Stomach smooth muscle (tissue), 2 donors: ENCODE measurements at regions not wholly inside any gene's neighbourhood (a gene's known extent, or its start where the extent isn't known, plus 50 kb on each side); places are given as distances from the start of the nearest gene placed in this dataset.

Experiments
- H3K27ac ChIP-seq: one replicate; pipeline ENCODE4 v1.7.0; 2013; ENCODE audit warnings: mild to moderate bottlenecking, low read length, inconsistent platforms
- H3K27me3 ChIP-seq, 2 donors: one replicate each; pipeline ENCODE4 v1.7.0; 2013; ENCODE audit warnings: low read length in 2 of 2; ENCODE audit not compliant: insufficient read depth in 2 of 2, control insufficient read depth in 1 of 2
- H3K36me3 ChIP-seq, 2 donors: one replicate each; pipeline ENCODE4 v1.7.0; 2013; ENCODE audit warnings: low read length in 2 of 2; ENCODE audit not compliant: control insufficient read depth in 2 of 2, insufficient read depth in 2 of 2
- H3K4me1 ChIP-seq: one replicate; pipeline ENCODE4 v1.7.0; 2013; ENCODE audit warnings: low read length; ENCODE audit not compliant: control insufficient read depth, insufficient read depth
- H3K4me3 ChIP-seq, 2 donors: one replicate each; pipeline ENCODE4 v1.7.0; 2013; ENCODE audit warnings: low read length in 2 of 2
- H3K9ac ChIP-seq, 2 donors: one replicate each; pipeline ENCODE4 v1.7.0; 2013; ENCODE audit warnings: low read length in 2 of 2, mild to moderate bottlenecking in 1 of 2
- H3K9me3 ChIP-seq, 2 donors: one replicate each; pipeline ENCODE4 v1.7.0; 2013; ENCODE audit warnings: low read length in 2 of 2; ENCODE audit not compliant: control insufficient read depth in 2 of 2
- donor health status: healthy.
- donor health status: Pancreatic carcinoma.

DNA sequence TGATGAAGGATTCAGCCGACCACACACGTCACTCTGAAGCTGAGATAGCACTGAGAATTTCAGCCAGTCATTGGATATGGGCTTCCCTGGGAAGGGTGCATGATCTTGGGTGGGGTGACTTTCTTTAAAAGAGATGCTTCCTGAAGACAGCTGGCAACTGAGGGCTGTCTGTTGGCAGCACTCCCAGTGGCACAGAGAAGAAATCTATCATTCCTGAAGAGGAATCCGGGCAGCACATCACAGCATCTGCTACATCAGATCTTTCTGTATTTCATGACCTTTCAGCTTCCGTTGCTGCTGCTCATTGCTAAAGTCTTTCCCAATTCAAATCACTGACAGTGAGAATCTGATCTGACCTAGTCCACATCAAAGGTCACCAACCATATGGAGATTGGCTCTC lies 193.8 kb upstream of the RBPJ start:
- no peak overlapping the region for H3K27ac ChIP-seq
- no peak overlapping the region for H3K9ac ChIP-seq
- H3K27me3 ChIP-seq, result no peaks in the 10 kb centered on the region
- H3K4me3 ChIP-seq, result no peak overlapping the region
- H3K9me3 ChIP-seq, result no peaks in the 10 kb centered on the region
- H3K4me1 ChIP-seq, result no peaks in the 10 kb centered on the region
- H3K36me3 ChIP-seq, result no peaks in the 10 kb centered on the region

DNA sequence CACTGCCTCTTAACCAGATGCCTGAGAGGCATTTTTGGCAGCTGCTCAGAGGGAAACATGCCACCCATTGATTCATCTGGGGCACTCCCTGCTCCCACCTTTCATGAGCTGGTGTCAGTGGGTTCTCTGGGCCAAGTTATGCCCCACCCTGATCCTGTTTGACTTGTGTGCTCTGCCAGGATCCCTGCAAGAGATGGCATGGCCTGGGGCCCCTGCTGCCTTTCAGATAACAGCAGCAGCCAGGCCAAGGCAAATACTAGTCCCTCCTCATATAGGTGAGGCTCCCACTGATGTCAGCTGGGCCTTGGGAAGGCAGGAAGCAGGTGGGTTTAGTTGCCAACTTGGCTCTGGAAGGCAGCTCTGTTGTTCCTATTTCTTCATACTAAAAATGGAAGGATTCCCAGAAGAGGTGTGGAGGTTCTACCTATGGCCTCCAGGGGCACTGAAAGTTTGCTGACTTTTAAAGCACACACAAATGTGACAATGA lies 192.9 kb upstream of the RBPJ start:
- H3K27ac ChIP-seq, result no peak overlapping the region
- no peaks in the 10 kb centered on the region for H3K36me3 ChIP-seq
- no peaks in the 10 kb centered on the region for H3K27me3 ChIP-seq
- H3K4me1 ChIP-seq, result no peaks in the 10 kb centered on the region
- no peaks in the 10 kb centered on the region for H3K9me3 ChIP-seq
- no peak overlapping the region for H3K9ac ChIP-seq
- no peak overlapping the region for H3K4me3 ChIP-seq

DNA sequence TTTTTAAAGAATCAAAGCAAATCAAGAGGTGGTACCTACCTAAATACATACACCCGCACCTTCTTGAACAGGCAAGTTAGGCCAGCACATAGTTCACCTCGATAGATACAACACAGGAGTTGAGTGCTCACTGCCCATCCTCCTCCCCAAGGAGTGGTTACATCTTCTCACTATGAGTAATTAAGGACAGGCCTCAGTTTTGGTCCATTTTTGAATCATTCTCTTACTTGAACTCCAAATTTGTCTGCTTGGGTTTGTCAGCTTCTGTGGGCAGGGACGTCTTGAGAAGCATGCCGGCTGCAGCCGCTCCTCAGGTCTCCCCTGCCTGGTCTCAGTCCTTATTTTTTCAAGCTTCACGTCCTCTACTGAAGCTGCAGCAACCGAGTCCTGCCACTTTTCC lies 190.6 kb upstream of the RBPJ start:
- H3K27ac ChIP-seq, result no peak overlapping the region
- no peaks in the 10 kb centered on the region for H3K9me3 ChIP-seq
- H3K36me3 ChIP-seq, result no peaks in the 10 kb centered on the region
- H3K4me3 ChIP-seq, result no peak overlapping the region
- H3K4me1 ChIP-seq, result no peaks in the 10 kb centered on the region
- H3K27me3 ChIP-seq, result no peaks in the 10 kb centered on the region
- no peak overlapping the region for H3K9ac ChIP-seq

DNA sequence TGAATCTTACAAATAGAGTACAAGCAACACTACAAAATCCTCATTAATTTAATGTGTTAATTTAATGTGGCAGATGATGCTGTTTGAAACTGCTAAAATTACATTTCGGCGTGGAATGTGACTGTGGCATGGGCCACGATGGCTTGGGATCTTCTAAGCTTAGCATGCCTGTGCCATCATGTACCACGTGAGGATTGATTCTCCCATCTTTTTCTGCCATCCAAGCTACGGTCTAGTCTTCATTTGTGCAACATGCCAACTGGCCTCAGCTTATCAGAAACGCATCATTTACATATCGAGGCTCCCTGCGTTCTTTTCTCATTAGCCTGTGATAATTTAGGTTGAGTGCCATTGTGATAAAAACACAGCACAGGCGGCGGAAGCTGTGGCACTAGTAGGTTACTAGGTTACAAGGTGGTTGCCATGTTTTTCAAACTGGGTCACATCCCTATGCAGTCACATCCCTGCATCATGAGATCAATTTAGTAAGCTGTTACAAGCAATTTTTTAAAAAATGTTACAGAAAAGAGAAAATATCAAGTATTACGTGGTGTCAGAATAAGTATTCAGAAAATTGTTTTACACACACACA lies 189.9 kb upstream of the RBPJ start:
- Histone ChIP-seq H3K4me3 (no peak overlapping the region), H3K4me1 (no peaks in the 10 kb centered on the region), H3K27ac (no peak overlapping the region), H3K36me3 (no peaks in the 10 kb centered on the region), H3K9ac (no peak overlapping the region), H3K9me3 (no peaks in the 10 kb centered on the region), H3K27me3 (no peaks in the 10 kb centered on the region)

DNA sequence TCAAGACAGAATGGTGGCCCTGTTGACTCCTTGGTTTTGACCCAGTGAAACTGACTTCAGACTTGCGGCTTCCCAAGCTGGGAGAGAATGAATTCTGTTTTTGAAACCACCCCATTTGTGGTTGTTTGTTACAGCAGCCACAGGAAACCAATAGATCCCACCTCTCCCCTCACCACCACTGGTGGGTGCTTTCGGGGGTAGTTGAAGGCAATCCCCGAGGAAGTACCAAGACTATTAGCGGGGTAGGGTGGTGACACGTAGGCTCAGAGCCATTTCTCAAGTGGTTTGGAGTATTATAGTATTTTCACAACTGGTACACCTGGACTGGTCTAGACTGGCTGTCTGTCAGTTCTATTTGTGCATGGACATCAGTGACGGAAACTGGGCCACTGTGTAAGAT lies 189.1 kb upstream of the RBPJ start:
- Histone ChIP-seq H3K36me3 (no peaks in the 10 kb centered on the region), H3K27me3 (no peaks in the 10 kb centered on the region), H3K9me3 (no peaks in the 10 kb centered on the region), H3K9ac (no peak overlapping the region), H3K4me1 (no peaks in the 10 kb centered on the region), H3K4me3 (no peak overlapping the region), H3K27ac (no peak overlapping the region)

DNA sequence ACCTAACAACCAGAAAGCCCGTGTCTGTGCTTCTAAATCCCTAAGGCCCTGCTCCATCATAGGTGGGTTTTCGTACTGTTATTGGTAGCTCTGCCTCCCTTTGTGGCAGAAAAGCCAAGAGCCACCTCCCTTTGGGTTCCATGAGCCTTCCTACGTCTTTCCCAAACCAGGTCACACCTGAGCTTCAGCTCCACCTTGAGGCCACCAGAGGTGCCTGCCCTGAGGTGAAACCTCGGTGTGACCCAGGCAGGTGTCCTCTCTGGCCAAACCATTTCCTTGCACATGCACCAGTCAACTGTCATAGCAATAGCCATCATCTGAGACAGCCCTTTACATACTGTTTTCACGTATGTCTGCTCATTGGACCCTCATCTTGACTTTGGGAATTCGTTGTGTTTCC lies 188.0 kb upstream of the RBPJ start:
- Histone ChIP-seq H3K4me3 (no peak overlapping the region), H3K36me3 (no peaks in the 10 kb centered on the region), H3K9ac (no peak overlapping the region), H3K27me3 (no peaks in the 10 kb centered on the region), H3K4me1 (no peaks in the 10 kb centered on the region), H3K9me3 (no peaks in the 10 kb centered on the region), H3K27ac (no peak overlapping the region)

DNA sequence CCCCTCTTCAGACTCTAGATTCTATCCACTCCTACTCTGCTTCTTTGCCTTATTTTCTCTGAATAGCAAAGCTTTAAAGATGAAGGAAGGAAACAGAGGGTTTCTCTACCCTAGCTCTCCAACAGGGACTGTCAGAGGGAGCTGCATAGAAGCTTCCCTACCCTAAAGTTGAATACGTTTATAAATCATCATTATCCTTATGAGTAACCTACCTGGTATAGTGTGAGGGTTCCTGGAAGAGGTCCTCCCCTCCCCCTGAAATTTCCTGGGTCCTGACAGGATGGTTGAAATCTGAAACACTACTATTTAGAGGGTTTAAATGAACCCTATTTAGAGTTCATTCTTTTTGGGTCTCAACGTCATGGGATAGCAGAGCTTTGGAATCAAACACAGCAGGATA lies 187.0 kb upstream of the RBPJ start:
- no peak overlapping the region for H3K9ac ChIP-seq
- no peaks in the 10 kb centered on the region for H3K27me3 ChIP-seq
- no peaks in the 10 kb centered on the region for H3K4me1 ChIP-seq
- no peaks in the 10 kb centered on the region for H3K9me3 ChIP-seq
- no peaks in the 10 kb centered on the region for H3K36me3 ChIP-seq
- H3K27ac ChIP-seq, result no peak overlapping the region
- H3K4me3 ChIP-seq, result no peak overlapping the region

DNA sequence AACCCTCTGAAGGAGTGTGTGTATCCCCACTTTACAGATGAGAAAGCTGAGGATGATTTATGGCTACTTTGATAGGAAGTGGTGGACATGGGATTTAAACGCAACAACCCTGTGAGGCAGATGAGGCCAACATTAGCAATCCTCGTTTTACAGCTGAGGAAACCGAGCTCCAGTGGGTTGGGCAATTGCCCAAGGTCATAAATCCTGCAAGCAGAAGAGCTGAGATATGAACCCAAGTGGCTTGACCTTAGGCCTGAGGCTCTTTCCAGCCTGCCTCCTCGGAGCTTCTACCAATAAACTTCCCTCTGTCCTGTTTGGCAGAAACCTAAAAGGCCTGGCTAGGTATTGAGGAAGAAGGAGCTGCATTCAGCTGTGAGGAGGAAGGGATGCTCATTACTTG lies 185.5 kb upstream of the RBPJ start:
- H3K4me3 ChIP-seq, result no peak overlapping the region
- no peak overlapping the region for H3K9ac ChIP-seq
- H3K4me1 ChIP-seq, result no peaks in the 10 kb centered on the region
- no peaks in the 10 kb centered on the region for H3K36me3 ChIP-seq
- H3K27me3 ChIP-seq, result no peaks in the 10 kb centered on the region
- no peaks in the 10 kb centered on the region for H3K9me3 ChIP-seq
- no peak overlapping the region for H3K27ac ChIP-seq

DNA sequence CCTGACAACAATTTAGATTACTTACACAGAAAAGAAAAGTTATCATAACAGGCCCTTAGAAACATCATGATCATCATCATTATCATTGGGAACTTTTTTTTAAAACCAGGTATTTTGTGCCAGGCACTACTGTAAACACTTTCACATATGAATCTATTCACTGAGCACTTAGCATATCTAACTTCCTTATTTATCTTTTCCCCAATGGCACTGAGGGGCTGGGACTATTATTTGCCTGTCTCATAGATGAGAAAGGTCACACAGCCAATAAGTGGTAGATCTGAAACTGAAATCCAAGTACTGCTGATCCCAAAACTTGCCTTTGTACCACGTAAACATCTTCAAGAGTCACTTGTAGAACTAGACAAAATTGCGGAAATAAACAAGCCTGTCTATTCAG lies 184.2 kb upstream of the RBPJ start:
- Histone ChIP-seq H3K9ac (no peak overlapping the region), H3K36me3 (no peaks in the 10 kb centered on the region), H3K4me3 (no peak overlapping the region), H3K27me3 (no peaks in the 10 kb centered on the region), H3K9me3 (no peaks in the 10 kb centered on the region), H3K4me1 (no peaks in the 10 kb centered on the region), H3K27ac (no peak overlapping the region)

DNA sequence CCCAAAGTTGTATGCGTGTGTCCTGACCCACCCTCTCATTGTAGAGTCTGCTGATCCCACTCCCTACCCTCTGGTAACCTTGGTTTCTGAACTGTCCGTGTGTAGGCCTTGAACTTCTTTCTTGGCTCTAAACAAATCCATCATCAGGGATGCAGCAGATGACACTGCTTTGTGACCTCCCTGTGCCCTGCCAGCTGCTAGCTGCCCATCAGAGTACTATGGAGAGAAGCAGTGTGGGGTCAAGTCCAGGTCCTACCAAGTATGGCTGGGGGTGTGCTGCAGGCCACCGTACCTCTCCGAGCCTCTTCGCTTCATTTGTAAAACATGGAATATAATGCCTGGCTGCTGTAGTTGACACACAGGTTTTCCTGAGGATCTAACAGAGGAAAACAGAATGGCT lies 183.5 kb upstream of the RBPJ start:
- no peaks in the 10 kb centered on the region for H3K36me3 ChIP-seq
- no peak overlapping the region for H3K4me3 ChIP-seq
- no peaks in the 10 kb centered on the region for H3K9me3 ChIP-seq
- H3K27ac ChIP-seq, result no peak overlapping the region
- no peak overlapping the region for H3K9ac ChIP-seq
- H3K4me1 ChIP-seq, result no peaks in the 10 kb centered on the region
- no peaks in the 10 kb centered on the region for H3K27me3 ChIP-seq

DNA sequence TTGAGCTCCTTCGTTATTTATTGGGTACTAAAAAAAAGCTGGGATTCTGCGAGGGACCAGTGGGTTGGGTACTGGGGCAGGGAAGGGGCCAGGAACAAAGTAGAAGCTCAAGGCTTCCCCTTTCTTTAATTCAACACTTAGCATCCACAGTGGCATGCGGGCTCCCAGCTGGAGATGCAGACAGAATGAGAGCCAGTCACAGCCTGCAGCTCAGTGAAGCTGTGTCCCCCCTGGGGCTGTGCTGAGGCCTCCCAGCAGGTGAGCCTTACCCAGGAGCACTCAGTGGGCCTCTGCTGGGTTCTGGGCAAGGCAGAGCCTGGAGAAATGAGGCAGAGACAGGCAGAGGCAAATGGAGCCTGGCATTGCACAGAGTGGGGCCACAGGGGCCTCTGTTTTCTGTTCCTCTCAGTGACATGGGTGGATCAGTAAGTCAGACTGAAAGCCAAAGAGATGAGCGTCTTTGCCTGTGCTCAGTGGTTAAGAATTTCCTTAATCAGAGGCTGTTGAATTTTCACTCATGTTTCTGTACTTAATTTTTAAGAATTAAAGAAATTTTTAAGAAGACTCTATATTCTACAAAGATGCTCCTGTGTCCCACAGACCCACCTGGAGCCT lies 181.4 kb upstream of the RBPJ start:
- Histone ChIP-seq H3K27me3 (no peaks in the 10 kb centered on the region), H3K36me3 (no peaks in the 10 kb centered on the region), H3K9me3 (no peaks in the 10 kb centered on the region), H3K9ac (no peak overlapping the region), H3K27ac (no peak overlapping the region), H3K4me3 (no peak overlapping the region), H3K4me1 (no peaks in the 10 kb centered on the region)
